ENCODE measurements at regions not wholly inside any gene's neighbourhood (a gene's known extent, or its start where the extent isn't known, plus 50 kb on each side); places are given as distances from the start of the nearest gene placed in this dataset.

DNA sequence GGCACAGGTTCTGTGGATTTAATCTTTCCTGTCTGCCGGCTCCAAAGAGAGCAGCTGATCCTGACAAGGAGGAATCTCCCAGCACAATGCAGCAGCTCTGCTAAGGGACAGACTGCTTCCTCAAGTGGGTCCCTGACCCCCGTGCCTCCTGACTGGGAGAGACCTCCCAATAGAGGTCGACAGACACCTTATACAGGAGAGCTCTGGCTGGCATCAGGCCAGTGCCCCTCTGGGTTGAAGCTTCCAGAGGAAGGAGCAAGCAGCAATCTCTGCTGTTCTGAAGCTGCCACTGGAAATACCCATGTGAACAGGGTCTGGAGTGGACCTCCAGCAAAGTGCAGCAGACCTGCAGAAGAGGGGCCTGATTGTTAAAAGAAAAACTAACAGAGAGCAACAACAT lies 630.2 kb upstream of the FTMT start:
- DNase-seq = no peak

DNA sequence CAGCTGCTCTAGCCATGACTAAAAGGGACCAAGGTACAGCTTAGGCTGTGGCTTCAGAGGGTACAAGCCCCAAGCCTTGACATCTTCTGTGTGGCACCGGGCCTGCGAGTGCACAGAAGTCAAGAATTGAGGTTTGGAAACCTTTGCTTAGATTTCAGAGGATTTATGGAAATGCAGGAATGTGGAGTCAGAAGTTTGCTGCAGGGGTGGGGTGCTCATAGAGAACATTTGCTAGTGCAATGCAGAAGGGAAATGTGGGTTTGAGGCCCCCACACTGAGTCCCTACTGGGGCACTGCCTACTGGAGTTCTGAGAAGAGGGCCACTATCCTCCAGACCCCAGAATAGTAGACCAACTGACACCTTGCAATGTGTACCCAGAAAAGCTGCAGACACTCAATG lies 624.9 kb upstream of the FTMT start:
- no peak for DNase-seq

DNA sequence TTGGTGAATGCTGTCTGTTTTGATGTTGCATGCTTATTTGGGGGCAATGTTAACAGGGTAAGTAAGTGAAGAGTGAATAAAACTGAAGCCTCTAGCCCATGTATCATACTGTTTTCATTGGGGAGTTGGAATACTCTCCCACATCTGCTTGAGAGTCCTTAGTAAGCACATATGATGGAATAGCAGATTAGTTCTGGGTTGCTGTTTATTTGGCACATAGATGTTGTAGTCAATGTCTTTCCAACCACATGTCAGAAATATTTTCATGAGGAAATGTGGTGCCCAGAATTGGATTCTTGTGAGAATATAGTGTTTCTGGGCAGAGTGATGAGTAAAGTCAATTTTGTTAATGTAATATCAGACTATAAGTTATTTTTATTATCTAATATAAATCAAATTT lies 611.7 kb upstream of the FTMT start:
- no peak for DNase-seq

DNA sequence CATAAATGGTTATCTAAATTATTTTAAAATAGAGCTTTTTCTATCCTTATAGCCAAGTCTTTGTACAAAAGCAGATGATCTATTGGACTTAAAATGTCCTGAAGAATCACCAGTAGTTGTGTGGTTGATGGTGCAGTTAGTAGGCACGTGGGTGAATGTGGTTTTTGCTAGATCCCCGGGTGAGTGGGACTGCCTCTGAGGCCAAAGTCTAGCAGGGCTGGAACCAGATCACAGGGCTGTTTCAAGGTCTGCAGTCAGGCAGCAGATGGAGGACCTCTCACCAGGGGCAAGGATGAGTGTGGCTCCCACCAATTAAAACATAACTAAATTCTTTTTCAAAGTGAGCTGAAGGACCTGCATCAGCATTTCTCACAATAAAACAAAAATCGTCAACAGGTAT lies 604.7 kb upstream of the FTMT start:
- no peak for DNase-seq

DNA sequence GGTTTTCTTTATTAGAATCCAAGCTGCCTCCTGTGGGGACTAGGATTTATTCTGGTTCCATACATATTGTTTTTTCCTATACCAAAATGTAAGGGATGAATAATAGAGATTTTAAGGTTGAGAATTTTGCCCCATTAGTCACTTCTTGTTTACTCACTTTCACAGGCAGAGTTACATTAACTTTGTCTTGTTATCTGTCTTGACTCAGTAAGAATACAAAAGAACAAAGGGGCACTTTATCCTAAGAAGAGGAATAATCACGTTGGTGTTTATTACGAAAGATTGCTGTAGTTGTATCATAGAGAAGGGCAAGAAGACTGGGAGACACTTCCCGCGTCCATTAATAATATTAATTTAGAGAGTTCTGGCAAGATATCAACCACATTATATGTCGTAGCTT lies 599.7 kb upstream of the FTMT start:
- no peak for DNase-seq

DNA sequence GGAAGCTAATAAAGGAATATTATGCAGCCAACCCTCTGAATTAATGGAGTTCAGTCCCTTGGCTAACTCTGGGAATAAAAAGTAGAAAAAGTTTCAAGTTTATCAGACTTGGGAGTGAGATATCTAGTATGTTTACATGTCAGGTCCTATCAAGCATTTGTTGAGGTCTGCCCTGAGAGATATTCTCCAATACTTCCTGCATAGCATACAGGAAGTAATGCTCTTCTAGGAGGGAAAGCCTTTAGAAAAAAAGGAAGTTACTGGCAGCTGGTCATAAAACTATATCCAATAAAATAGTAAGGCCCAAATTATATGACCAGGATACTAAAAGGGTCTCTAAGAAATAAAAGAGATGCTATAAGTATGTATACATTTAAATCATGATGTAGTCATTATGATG lies 594.1 kb upstream of the FTMT start:
- DNase-seq = no peak

DNA sequence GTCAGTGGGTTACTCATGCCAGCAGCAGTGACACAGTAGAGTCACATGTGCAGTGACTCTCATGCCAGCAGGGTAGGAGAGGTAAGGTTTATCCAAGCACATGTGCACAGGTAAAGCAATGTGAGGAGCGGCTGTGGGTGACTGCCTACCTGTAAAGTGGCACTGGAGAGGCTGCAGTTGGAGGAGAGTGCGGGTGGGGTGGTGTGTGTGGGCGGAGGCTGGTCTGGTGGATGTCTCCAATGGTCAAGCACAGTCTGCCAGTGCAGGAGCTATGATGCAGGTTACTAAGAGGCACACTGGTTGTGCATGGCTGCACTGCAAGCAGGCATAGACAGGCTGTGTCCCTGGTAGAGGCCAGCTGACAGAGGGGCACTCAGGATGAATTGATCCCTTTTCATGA lies 588.2 kb upstream of the FTMT start:
- no peak for DNase-seq

DNA sequence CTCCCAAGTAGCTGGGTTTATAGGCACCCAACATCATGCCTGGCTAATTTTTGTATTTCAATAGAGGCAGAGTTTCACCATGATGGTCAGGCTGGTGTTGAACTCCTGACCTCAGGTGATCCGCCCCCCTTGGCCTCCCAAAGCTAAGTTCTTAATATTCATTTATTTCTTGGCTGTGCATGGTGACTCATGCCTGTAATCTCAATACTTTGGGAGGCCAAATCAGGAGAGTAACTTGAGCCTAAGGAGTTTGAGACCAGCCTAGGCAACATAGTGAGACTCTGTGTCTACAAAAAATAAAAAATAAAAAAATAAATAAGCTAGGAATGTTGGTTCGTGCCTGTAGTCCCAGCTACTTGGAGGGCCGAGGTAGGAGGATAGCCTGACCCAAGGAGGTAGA lies 587.1 kb upstream of the FTMT start:
- DNase-seq = no peak

DNA sequence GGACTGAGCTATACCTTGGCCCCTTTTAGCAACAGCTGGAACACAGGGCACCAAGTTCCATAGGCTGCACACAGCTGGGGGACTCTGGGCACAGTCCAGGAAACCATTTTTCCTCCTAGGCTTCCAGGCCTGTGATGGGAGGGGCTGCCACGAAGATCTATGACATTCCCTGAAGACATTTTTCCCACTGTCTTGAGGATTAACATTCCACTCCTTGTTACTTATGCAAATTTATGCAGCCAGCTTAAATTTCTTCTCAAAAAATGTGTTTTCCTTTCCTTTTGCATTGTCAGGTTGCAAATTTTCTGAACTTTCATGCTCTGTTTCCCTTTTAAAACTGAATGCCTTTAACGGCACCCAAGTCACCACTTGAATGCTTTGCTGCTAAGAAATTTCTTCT lies 580.1 kb upstream of the FTMT start:
- no peak for DNase-seq

DNA sequence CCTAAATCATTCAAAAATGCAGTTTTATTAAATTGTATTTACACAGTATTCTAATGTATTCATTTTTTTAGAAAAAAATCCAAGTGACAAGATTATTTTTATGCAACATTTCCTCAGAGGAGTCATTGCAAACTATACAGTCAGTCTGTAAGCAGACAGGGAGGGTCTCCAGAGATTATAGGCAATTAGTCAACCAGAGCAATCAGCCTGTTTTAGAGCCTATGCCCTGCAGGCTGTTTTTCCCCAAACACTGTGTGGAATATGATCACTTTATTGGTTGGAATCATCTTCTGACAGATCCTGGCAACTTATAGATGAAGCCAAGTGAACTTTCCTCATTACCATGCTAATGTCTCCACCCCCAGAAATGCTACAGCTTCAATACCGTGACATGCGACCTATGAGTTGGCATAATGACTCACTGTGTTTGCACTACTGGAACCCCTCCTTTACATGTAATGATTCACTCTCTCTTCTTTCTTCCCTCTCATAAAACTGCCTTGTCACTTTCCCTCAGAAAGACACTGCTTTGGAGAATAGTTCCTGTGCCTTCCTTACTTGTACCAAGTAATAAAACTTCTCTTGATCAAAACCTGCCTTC lies 577.7 kb upstream of the FTMT start:
- peak; percentile 82 for DNase-seq

DNA sequence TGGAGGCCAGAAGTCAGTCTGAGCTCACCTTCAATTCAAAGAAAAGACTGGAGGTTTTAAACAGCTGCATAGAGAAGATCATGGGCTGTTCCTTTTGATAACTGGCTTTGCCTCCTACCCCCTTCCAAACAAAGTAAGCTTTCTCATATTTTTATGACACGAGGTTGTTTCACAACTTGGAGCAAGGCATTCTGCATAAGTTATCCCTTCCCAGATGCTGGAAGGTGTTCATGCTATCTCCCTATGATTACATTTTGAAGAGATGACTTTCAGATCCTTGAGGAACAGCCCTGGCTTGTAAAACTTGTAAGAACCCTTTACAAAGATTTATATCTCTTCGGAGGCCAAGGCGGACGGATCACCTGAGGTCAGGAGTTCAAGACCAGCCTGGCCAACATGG lies 571.9 kb upstream of the FTMT start:
- no peak for DNase-seq

DNA sequence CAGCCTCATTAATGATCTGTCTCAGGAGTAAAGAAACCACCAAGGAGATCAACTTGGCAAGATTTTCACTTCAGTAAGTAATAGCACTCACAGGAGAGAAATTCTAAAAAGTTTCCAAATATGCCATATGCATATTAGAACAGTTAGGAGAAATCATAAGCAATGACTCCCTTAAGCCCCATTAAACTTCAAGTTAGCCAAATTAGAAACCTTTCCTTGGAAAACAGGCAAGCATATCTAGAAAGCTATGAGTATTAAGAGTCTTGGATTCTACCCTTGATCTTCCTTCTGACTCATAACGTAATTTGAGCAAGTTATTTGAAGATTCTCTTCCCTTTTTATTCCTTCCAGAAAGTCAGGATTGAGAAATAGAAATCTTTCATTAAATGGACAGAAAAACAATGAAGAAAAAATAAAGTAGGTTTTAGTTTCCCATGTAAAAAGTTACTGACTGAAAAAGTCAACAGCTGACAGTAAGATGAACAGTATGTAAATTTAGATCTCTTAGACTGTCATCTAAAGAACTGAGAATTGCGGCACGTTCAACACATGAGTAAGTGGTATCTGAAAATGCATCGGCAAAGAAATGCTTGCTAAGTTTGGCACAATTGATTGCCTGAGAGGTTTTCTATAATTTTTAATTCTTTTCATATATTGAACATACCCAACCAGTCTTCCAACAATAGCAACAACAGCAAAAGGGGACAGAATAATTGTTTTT lies 565.7 kb upstream of the FTMT start:
- DNase-seq = no peak

DNA sequence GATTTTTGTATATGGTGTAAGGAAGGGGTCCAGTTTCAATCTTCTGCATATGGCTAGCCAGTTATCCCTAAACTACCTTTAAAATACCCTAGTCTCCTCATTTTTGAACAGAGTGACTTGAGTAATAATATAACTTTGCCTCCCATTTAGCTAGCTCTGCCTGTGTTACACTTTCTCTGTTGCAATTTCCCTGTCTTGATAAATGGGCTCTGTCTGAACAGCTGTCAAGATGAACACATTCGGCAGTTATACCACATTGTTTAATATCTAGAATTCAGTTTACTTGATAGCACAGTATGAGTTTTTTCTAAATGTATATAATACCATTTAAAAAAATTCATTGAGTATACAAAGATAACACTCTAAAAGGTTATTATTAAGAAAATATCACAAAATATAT lies 562.9 kb upstream of the FTMT start:
- DNase-seq = no peak

DNA sequence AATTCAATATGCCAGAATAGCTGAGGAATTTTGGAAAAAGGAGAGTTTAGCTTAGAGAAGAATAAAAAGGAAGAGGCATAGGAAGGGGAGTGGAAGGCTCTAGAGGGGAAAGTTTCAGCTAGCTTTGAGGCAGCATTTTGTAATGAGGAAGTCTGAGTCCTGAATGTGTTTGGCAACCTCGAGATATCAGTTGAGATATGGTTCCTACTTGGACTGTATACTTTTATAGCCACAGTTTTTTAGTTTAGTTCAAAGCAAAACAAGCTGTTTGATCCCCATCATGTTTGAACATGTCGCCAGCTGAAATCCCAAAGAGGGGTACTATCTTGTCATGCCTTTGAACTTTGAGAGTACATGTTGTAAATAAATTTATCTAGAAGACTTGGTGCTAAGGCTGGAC lies 559.0 kb upstream of the FTMT start:
- no peak for DNase-seq

DNA sequence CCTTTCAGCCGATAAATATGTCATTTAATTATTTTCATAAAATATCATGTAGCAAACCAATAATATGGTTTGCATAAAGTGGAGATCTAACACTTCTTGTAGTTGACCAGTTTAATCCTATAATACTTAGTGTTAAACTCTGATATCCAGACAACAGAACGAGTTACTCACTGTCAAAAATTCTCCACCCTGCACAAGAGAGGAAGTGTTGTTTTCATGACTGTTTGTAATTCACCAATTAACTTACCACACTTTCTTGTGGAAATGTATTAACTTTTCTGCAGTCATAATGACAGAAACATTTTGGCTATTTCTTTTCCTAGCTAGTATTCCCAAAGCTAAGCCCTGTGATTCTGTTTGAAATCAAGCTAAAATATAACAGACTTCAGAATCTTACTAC lies 555.3 kb upstream of the FTMT start:
- no peak for DNase-seq

DNA sequence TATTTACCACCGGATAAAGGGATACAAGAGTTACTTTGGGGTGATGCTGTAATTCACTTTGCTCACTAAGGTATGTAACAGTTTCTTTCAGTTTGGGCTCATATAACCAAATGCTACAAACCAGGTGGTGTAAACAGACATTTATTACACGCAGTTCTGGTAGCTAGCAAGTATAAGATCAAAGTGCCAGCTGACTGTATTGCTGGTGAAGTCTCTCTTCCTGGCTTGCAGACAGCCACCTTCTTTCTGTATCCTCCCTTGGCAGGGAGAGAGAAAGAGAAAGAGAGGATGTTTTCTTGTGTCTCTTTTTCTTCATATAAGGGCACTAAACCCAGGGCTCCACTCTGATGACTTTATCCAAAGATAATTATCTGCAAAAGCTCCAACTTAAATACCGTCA lies 552.5 kb upstream of the FTMT start:
- no peak for DNase-seq

DNA sequence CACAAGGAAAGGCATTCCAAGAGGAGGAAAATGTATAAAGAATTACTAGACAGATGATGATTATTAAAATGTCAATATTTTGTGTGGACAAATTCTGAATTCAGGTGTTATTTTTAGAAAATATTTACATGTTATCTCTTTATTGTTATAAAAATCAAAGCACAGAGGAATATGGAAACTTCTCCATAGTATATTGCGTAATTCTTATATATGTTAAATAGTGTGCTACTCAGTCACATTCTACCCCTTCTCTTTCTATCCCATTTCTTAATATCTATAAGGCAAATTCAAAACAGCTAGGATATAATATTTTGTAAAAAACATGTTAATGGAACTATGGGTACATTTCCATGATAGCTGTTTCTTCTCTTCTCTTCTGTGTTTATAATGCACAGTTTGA lies 546.8 kb upstream of the FTMT start:
- no peak for DNase-seq

DNA sequence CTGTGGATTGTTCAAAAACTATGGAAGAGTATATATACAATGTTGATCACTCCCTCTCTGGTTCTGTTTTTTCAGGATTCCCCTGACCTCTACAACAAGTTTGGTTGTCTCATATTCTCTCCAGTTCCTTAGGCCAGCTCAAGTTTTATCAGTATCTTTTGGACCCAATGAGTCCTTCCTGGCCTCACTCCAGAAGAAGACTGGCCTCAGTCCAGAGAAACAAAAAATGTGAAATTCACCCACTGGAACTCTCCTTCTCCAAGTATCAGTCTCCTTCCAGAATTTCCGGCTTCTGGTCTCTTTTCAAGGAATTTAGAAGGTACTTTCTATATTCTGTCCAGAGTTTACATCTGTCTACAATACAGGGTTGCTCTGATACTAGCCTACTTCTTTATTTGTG lies 537.8 kb upstream of the FTMT start:
- no peak for DNase-seq

DNA sequence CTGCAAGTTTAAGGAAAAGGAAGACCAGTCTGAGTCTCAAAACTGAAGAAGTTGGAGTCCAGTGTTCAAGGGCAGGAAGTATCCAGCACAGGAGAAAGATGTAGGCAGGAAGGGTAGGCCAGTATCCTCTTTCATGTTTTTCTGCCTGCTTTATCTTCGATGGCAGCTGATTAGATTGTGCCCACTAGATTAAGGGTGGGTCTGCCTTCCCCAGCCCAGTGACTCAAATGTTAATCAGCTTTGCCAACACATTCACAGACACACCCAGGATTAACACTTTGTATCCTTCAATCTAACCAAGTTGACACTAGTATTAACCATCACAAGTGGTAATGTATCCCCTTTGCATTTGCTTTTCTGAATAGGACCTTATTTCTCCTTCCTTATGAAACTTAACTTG lies 535.9 kb upstream of the FTMT start:
- no peak for DNase-seq

DNA sequence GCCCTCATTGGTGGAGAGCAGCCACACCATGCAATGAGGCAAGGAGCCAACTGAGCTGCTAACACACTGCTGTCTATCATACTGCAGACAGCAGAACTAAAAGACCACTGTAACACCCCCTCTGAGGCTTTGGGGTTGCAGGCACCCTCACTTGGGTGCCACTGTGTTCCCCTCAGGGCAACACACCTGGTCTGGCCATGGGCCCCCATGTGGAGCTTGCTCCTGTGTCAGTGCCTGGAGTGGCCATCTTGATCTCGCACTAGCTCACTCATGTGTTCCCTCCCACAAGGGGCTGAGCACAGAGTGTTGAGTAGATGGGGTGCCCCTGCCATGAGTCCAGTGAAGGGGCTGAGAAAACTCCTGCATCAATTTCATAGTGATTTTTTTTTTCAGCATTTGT lies 532.4 kb upstream of the FTMT start:
- DNase-seq = no peak

DNA sequence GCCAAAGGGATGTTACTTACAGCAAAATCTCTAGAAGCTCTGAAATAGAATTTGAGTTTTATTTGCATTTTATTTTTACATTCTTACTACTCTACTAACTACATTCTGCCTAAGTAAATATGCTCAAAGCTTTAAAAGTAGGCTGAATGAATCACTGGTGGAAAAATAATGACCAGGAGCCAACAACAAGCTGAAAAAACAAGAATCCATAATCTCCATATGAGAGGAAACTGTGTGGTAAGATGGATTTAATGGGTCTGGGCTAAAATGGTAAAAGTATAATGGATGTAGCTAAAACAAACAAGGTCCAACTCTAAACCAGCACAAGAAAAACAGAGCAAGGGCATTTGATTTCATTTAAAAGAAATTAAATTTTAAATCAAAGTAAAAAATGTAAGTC lies 525.8 kb upstream of the FTMT start:
- DNase-seq = no peak

DNA sequence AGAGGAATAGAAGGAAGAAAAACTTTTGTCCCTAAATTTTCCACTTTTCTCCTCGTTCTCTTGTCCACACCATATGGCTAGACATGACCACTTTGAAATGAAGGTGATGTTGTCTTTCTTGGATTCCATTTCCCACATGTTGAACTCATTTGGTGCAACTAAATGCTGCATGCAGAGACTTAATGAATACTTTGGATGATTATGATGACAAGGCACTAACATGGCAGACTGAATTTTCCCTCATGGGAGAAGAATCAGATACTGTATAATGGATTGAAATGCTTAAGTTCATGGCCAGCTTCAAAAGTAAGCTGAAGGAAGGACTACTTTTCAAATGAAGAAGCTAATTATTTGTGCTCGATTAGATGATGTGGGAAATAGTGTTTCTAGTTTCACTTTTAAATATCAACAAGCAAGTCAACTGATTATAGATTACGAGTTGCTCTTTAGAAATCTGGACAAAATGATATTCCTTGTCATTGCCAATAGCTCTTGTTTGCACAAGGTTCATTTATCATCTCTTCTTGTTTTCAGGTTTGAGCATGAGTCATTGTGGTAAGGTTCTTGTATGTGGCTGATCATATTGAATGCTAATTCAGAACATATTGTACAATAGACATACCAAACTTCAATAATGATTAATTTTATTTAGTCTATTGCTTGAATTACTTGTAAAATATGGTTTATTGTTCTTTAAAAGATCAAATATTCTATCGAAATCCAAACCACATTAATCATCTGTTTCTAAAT lies 501.3 kb upstream of the FTMT start:
- no peak for DNase-seq

DNA sequence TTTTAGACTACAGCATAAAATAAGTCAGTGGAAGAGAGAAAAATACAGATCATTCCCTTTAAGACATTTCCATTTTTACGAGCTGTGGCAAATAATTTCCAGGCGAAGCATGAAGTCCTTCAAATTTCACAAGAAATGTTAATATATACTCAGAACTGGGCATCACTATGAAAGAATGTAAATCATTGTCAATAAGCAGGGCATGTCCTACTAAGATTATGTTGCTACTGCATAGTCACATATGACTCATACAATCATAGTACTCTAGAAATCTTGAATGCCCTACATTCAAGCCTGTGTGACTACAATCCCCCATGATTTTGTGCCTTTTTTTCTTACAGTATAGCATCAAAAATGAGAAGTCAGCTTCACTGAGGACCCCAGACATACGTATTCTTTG lies 485.2 kb upstream of the FTMT start:
- DNase-seq = no peak

DNA sequence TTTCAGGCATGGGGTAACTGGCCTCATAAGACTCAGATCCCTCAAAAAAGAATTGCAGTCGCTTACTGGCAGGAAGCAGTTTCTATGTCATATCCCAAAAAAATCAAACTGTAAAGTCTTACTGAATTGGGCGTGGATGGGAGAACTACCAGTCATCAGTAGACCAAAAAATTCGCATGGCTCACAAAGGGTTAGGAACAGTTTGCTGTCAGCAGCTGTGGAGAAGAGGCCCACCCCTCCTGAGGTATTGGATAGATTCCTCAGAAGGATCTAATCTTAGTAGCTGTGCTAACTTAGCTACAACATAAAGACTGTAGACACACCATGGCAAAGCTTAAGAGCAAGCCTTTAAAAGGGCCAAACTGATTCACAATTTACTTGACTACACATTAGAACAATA lies 478.3 kb upstream of the FTMT start:
- DNase-seq = no peak

DNA sequence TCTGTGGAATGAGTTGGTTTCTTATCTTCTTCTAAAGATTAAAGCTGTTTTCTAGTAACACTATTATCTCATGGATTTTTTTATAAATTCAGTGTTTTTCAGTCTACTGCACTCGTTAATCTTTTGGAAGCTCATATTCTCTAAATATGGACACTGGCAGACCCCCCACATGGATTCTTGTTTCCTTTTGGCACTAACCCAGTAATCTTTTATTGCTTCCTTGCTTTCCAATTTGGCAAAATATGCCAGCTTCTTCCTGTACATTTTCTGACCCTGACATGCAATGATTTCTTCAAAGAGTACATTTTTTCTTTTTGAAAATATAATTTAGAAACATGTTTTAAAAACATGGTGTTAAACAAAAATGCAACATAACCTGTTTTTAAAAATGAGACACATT lies 474.2 kb upstream of the FTMT start:
- DNase-seq = no peak

All from islet precursor cell (in vitro differentiated cells).